ENCODE measurements at regions not wholly inside any gene's neighbourhood (a gene's known extent, or its start where the extent isn't known, plus 50 kb on each side); places are given as distances from the start of the nearest gene placed in this dataset.

- TF ChIP-seq, protein P1, sequence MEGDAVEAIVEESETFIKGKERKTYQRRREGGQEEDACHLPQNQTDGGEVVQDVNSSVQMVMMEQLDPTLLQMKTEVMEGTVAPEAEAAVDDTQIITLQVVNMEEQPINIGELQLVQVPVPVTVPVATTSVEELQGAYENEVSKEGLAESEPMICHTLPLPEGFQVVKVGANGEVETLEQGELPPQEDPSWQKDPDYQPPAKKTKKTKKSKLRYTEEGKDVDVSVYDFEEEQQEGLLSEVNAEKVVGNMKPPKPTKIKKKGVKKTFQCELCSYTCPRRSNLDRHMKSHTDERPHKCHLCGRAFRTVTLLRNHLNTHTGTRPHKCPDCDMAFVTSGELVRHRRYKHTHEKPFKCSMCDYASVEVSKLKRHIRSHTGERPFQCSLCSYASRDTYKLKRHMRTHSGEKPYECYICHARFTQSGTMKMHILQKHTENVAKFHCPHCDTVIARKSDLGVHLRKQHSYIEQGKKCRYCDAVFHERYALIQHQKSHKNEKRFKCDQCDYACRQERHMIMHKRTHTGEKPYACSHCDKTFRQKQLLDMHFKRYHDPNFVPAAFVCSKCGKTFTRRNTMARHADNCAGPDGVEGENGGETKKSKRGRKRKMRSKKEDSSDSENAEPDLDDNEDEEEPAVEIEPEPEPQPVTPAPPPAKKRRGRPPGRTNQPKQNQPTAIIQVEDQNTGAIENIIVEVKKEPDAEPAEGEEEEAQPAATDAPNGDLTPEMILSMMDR (IDR thresholded peaks at IDR 0.05; ENCODE audit: poor library complexity), result no peak
- TF ChIP-seq EZH2 (IDR thresholded peaks at IDR 0.05; ENCODE audit: borderline replicate concordance) (no peak), EZH2phosphoT487 (IDR thresholded peaks at IDR 0.05; ENCODE audit: low read depth, severe bottlenecking, unreplicated experiment) (no peak)
Measured at GRCh38 chr11:90423378-90423777, 200.5 kb upstream of the CHORDC1 start.

Measured in hepatocyte (in vitro differentiated cells).